Inflammatory macrophage treated with lipopolysaccharide for 4 hours (primary cell): ENCODE measurements at regions not wholly inside any gene's neighbourhood (a gene's known extent, or its start where the extent isn't known, plus 50 kb on each side); places are given as distances from the start of the nearest gene placed in this dataset.
"Not testable (repeated sequence)": the region's sequence is repeated elsewhere in the genome, so short reads cannot be mapped to it uniquely, and the experiment has no call there.

ENCODE experiments used
- DNase-seq: peaks from one replicate; pipeline ENCODE4 v3.0.0-alpha.2; 2020

GRCh38 chr12:33184161-33184560 is 255.5 kb downstream of the SYT10 start:
- DNase-seq, result no peak

- no peak for DNase-seq
Measured at GRCh38 chr12:33182485-33182884, 257.1 kb downstream of the SYT10 start.

- no peak for DNase-seq
Measured at GRCh38 chr12:33180918-33181317, 258.7 kb downstream of the SYT10 start.

- not testable (repeated sequence) for DNase-seq
Measured at GRCh38 chr12:33166260-33166659, 269.7 kb upstream of the PKP2 start.

- DNase-seq, result no peak
Measured at GRCh38 chr12:33156042-33156441, 259.5 kb upstream of the PKP2 start.

GRCh38 chr12:33147292-33147691 is 250.7 kb upstream of the PKP2 start:
- not testable (repeated sequence) for DNase-seq

GRCh38 chr12:33129500-33129899 is 232.9 kb upstream of the PKP2 start:
- DNase-seq, result no peak

GRCh38 chr12:33125755-33126154 is 229.2 kb upstream of the PKP2 start:
- DNase-seq, result no peak

- no peak for DNase-seq
Measured at GRCh38 chr12:33116284-33116683, 219.7 kb upstream of the PKP2 start.

GRCh38 chr12:33115716-33116115 is 219.1 kb upstream of the PKP2 start:
- DNase-seq, result no peak

GRCh38 chr12:33111850-33112249 is 215.3 kb upstream of the PKP2 start:
- no peak for DNase-seq

- not testable (repeated sequence) for DNase-seq
Measured at GRCh38 chr12:33107827-33108226, 211.2 kb upstream of the PKP2 start.

- DNase-seq, result no peak
Measured at GRCh38 chr12:33093534-33093933, 197.0 kb upstream of the PKP2 start.

GRCh38 chr12:33087876-33088275 is 191.3 kb upstream of the PKP2 start:
- DNase-seq, result not testable (repeated sequence)

- DNase-seq, result not testable (repeated sequence)
Measured at GRCh38 chr12:33076401-33076800, 179.8 kb upstream of the PKP2 start.

- DNase-seq, result not testable (repeated sequence)
Measured at GRCh38 chr12:33075130-33075766, 178.7 kb upstream of the PKP2 start.

- no peak for DNase-seq
Measured at GRCh38 chr12:33061844-33062243, 165.3 kb upstream of the PKP2 start.

GRCh38 chr12:33054371-33054770 is 157.8 kb upstream of the PKP2 start:
- no peak for DNase-seq

- no peak for DNase-seq
Measured at GRCh38 chr12:33052141-33053051, 155.8 kb upstream of the PKP2 start.

- DNase-seq, result no peak
Measured at GRCh38 chr12:33047666-33048065, 151.1 kb upstream of the PKP2 start.

- DNase-seq, result no peak
Measured at GRCh38 chr12:33044447-33044846, 147.9 kb upstream of the PKP2 start.

GRCh38 chr12:33041562-33041961 is 145.0 kb upstream of the PKP2 start:
- DNase-seq, result no peak

GRCh38 chr12:33033999-33034398 is 137.4 kb upstream of the PKP2 start:
- DNase-seq, result not testable (repeated sequence)

GRCh38 chr12:33026791-33027190 is 130.2 kb upstream of the PKP2 start:
- no peak for DNase-seq
